ENCODE measurements at regions not wholly inside any gene's neighbourhood (a gene's known extent, or its start where the extent isn't known, plus 50 kb on each side); places are given as distances from the start of the nearest gene placed in this dataset.

DNA sequence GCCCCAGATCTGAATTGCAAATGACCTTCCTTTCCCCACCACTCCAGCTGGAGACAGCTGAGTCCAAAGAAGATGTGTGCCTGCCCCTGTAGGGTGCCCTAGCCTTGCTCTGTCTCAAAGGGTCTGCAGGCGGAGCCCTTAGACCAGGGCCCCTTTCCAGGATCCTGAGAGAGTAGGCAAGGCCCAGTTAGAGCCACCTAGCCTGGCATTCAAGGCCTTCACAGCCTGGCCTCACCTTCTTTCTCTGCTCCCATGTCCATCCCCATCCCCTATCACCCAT, 66.6 kb upstream of the LHX1 start:
- Mint-ChIP-seq H3K4me3 (no peak overlapping the region), H3K27ac (no peak overlapping the region), H3K9me3 (ENCODE audit: low read depth) (no peaks in the 10 kb centered on the region), H3K27me3 (peaks cover 12% of the 10 kb centered on the region), H3K4me1 (no peaks in the 10 kb centered on the region), H3K36me3 (no peaks in the 10 kb centered on the region)
- CTCF ChIA-PET, result no interaction called here
- ATAC-seq, result no peak
- DNase-seq, result no peak

GRCh38 chr17:36875698-36876293, 61.5 kb upstream of the LHX1 start:
- no peak overlapping the region for H3K4me3 Mint-ChIP-seq
- CTCF ChIA-PET, result no interaction called here
- peaks cover 6% of the 10 kb centered on the region for H3K27me3 Mint-ChIP-seq
- no peaks in the 10 kb centered on the region for H3K4me1 Mint-ChIP-seq
- H3K9me3 Mint-ChIP-seq (ENCODE audit: low read depth), result no peaks in the 10 kb centered on the region
- no peaks in the 10 kb centered on the region for H3K36me3 Mint-ChIP-seq
- no peak overlapping the region for H3K27ac Mint-ChIP-seq
- no peak for DNase-seq
- ATAC-seq, result no peak

DNA sequence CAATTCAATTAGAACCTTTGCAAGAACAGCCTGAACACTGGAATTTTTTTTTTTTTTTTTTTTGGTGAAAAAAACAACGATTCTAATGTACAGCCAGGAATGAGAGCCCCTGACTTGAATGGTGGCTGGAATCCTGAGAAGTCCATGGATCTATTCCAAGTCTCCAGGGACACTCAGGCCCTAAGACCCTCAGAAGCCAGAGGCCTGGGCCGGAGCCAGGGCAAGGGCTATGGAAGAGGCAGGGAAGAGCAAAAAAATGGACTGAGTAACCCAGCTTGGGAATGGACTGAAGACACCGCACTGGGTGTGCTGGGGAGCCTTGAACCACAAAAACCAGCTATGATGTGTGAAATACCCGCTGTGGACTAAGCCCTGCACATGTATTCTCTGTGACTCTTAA, 60.3 kb upstream of the LHX1 start:
- no peaks in the 10 kb centered on the region for H3K4me1 Mint-ChIP-seq
- no peak overlapping the region for H3K4me3 Mint-ChIP-seq
- no peaks in the 10 kb centered on the region for H3K36me3 Mint-ChIP-seq
- no peaks in the 10 kb centered on the region for H3K9me3 Mint-ChIP-seq (ENCODE audit: low read depth)
- CTCF ChIA-PET, result interaction anchor here (0.6 kb wide), 1 partner anchor 30 kb away, joined by 3 read pairs; no protein-coding TSS in a partner anchor
- H3K27ac Mint-ChIP-seq, result no peak overlapping the region
- DNase-seq, result no peak
- peaks cover 10% of the 10 kb centered on the region for H3K27me3 Mint-ChIP-seq
- ATAC-seq, result no peak

- CTCF ChIA-PET, result no interaction called here
- H3K9me3 Mint-ChIP-seq (ENCODE audit: low read depth), result peaks cover 2% of the 10 kb centered on the region
- no peak for ATAC-seq
Observed at GRCh38 chr17:36877771-36878170, 59.5 kb upstream of the LHX1 start.

GRCh38 chr17:36878216-36878615, 59.1 kb upstream of the LHX1 start:
- H3K27me3 Mint-ChIP-seq, result peaks cover 17% of the 10 kb centered on the region
- DNase-seq, result no peak
- H3K4me3 Mint-ChIP-seq, result no peak overlapping the region
- CTCF ChIA-PET, result no interaction called here
- H3K4me1 Mint-ChIP-seq, result no peaks in the 10 kb centered on the region
- H3K36me3 Mint-ChIP-seq, result no peaks in the 10 kb centered on the region
- no peak for ATAC-seq
- peaks cover 2% of the 10 kb centered on the region for H3K9me3 Mint-ChIP-seq (ENCODE audit: low read depth)
- no peak overlapping the region for H3K27ac Mint-ChIP-seq

More at GRCh38 chr17:36877771-36878170, 59.5 kb upstream of the LHX1 start:
- H3K36me3 Mint-ChIP-seq, result no peaks in the 10 kb centered on the region
- no peaks in the 10 kb centered on the region for H3K4me1 Mint-ChIP-seq
- DNase-seq, result no peak
- no peak overlapping the region for H3K27ac Mint-ChIP-seq
- peaks cover 17% of the 10 kb centered on the region for H3K27me3 Mint-ChIP-seq
- H3K4me3 Mint-ChIP-seq, result no peak overlapping the region

GRCh38 chr17:36879027-36879426, 58.2 kb upstream of the LHX1 start:
- peak; percentile 27 for ATAC-seq
- H3K36me3 Mint-ChIP-seq, result no peaks in the 10 kb centered on the region
- H3K27ac Mint-ChIP-seq, result no peak overlapping the region
- H3K4me3 Mint-ChIP-seq, result no peak overlapping the region
- peaks cover 13% of the 10 kb centered on the region for H3K27me3 Mint-ChIP-seq
- H3K4me1 Mint-ChIP-seq, result no peaks in the 10 kb centered on the region
- DNase-seq, result no peak
- CTCF ChIA-PET, result no interaction called here
- peaks cover 2% of the 10 kb centered on the region for H3K9me3 Mint-ChIP-seq (ENCODE audit: low read depth)

GRCh38 chr17:36879624-36880131, 57.6 kb upstream of the LHX1 start:
- H3K9me3 Mint-ChIP-seq (ENCODE audit: low read depth), result peaks cover 2% of the 10 kb centered on the region
- DNase-seq (no peak), ATAC-seq (no peak)
- H3K36me3 Mint-ChIP-seq, result no peaks in the 10 kb centered on the region
- no peaks in the 10 kb centered on the region for H3K4me1 Mint-ChIP-seq
- H3K27ac Mint-ChIP-seq, result no peak overlapping the region
- peaks cover 15% of the 10 kb centered on the region for H3K27me3 Mint-ChIP-seq
- CTCF ChIA-PET, result no interaction called here
- H3K4me3 Mint-ChIP-seq, result no peak overlapping the region

GRCh38 chr17:36880268-36880905, 56.9 kb upstream of the LHX1 start:
- CTCF ChIA-PET, result no interaction called here
- Mint-ChIP-seq H3K4me1 (no peaks in the 10 kb centered on the region), H3K27me3 (peaks cover 17% of the 10 kb centered on the region), H3K36me3 (no peaks in the 10 kb centered on the region), H3K9me3 (ENCODE audit: low read depth) (peaks cover 2% of the 10 kb centered on the region), H3K27ac (no peak overlapping the region), H3K4me3 (no peak overlapping the region)
- ATAC-seq (no peak), DNase-seq (no peak)

- CTCF ChIA-PET, result no interaction called here
- no peak for DNase-seq
- Mint-ChIP-seq H3K4me1 (no peaks in the 10 kb centered on the region), H3K36me3 (no peaks in the 10 kb centered on the region), H3K27me3 (peaks cover 20% of the 10 kb centered on the region), H3K4me3 (no peak overlapping the region), H3K27ac (no peak overlapping the region), H3K9me3 (ENCODE audit: low read depth) (peaks cover 2% of the 10 kb centered on the region)
- no peak for ATAC-seq
Observed at GRCh38 chr17:36881323-36881722, 56.0 kb upstream of the LHX1 start.

DNA sequence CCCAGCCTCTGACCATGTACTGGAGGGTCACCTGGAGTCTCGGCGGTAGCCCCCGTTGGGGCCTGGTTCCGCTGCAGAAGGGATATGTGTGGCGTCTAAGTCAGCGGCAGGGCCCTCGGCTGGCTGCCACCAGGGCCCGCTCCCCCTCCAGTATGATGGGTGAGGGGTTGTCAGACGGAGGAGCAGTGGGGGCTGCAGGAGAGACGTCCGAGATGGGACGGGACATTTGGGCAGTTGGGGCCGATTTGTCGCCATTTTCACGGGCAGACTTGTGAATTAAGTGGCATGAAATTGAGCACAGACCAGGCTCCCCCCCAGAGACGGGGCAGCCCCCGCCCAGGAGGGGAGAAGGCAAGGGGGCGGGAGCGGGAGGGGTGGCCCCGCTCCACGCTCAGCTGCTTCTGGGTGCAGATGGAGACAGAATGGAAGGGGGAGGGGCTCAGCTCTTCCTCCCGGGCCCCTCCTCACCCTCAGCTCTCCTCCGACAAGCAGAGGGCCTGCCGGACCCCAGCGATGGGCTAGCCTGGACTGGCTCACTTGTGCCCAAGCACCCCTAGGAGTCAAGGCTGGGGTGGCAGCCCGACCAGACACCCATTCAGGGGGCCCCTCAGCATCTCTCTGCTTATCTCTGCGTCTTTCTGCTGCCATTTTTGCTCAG, 52.7 kb upstream of the LHX1 start:
- Mint-ChIP-seq H3K36me3 (no peaks in the 10 kb centered on the region), H3K4me1 (no peaks in the 10 kb centered on the region), H3K27ac (no peak overlapping the region), H3K4me3 (no peak overlapping the region), H3K9me3 (ENCODE audit: low read depth) (peaks cover 2% of the 10 kb centered on the region), H3K27me3 (peaks cover 31% of the 10 kb centered on the region)
- ATAC-seq (no peak), DNase-seq (no peak)
- CTCF ChIA-PET, result no interaction called here

DNA sequence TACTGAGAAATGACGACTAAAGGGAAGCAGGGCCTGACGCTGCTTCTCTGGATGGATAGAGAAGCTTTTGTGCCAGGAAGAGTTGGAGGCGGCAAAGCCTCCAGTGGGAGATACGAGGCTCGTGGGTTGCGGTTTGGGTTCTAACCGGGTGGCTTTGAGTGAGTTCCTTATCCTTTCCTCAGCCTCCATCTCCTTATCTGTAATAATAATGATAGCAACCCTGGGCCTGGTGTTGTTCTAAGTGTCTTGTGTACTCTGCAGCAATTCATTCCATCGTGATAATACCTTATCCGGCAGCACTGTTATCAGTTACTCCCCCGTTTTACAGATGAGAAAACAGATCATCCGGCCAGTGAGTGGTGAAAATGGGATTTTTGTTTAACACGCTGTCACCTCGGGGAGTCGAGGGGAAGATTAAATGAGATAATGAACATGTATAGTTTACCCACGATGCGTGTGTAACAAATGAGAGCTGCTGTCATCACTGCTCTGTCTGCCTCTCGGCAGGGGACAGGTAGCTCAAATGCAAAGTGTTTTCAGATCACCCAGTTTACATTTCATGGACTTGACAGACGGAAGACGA, 52.0 kb upstream of the LHX1 start:
- Mint-ChIP-seq H3K4me1 (no peaks in the 10 kb centered on the region), H3K27ac (no peak overlapping the region), H3K27me3 (peaks cover 33% of the 10 kb centered on the region), H3K4me3 (no peak overlapping the region), H3K9me3 (ENCODE audit: low read depth) (peaks cover 2% of the 10 kb centered on the region), H3K36me3 (no peaks in the 10 kb centered on the region)
- CTCF ChIA-PET, result no interaction called here
- DNase-seq (no peak), ATAC-seq (no peak)

DNA sequence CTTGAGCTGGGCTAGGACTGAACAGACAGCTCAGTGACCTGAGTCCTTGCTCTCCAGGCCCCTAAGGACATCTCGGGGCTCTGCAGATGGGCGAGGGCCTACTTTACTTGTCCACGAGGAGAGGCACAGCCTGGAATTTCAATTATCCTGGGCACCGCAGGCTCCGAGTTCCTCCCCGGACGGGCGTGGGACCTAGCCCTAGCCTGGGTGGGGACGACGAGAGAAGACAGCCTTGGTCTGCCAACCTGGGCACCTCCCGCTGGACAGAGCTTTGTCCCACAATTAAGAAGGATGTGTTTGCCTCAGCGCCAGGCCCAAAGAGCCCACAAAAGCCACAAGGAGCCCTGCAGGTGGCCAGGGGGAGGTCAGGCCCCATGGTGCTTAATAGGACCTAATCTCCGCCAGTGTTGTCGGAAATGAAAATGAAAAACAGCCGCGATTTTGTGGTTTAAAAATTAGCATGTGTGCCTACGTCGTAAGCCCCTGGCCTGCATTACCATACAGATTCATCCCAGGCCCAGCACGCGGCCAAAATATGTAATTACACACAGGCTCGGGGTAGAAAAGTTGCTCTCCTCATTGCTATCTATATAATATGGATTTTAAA, 51.4 kb upstream of the LHX1 start:
- no peak for DNase-seq
- peaks cover 32% of the 10 kb centered on the region for H3K27me3 Mint-ChIP-seq
- no peak overlapping the region for H3K4me3 Mint-ChIP-seq
- peaks cover 2% of the 10 kb centered on the region for H3K9me3 Mint-ChIP-seq (ENCODE audit: low read depth)
- CTCF ChIA-PET, result no interaction called here
- no peak for ATAC-seq
- H3K36me3 Mint-ChIP-seq, result no peaks in the 10 kb centered on the region
- H3K27ac Mint-ChIP-seq, result no peak overlapping the region
- no peaks in the 10 kb centered on the region for H3K4me1 Mint-ChIP-seq

Data from activated CD8-positive, alpha-beta memory T cell treated with anti-CD3 and anti-CD28 coated beads, Interleukin-2, amount 10 ng/mL, durations not matched to agents 7 days and 5 days (primary cell).